OCI-LY7 (cell line): ENCODE measurements at regions not wholly inside any gene's neighbourhood (a gene's known extent, or its start where the extent isn't known, plus 50 kb on each side); places are given as distances from the start of the nearest gene placed in this dataset.

Source experiments
- EZH2phosphoT487 ChIP-seq: fragments of 200-600 bp; sonication (generic); IDR thresholded peaks from 2 replicates; pipeline ENCODE4 v1.6.1; 2018; ENCODE audit warnings: low read depth, borderline replicate concordance, mild to moderate bottlenecking, mixed run types, antibody characterized with exemption, low read length, moderate library complexity, mixed read lengths
- TF ChIP-seq, protein P1 (sequence below): fragments of 200-600 bp; sonication (generic); conservative IDR thresholded peaks from 2 replicates; pipeline ENCODE4 v1.5.1; 2014; ENCODE audit warnings: mild to moderate bottlenecking, antibody characterized with exemption, low read length, moderate library complexity, mixed read lengths

DNA sequence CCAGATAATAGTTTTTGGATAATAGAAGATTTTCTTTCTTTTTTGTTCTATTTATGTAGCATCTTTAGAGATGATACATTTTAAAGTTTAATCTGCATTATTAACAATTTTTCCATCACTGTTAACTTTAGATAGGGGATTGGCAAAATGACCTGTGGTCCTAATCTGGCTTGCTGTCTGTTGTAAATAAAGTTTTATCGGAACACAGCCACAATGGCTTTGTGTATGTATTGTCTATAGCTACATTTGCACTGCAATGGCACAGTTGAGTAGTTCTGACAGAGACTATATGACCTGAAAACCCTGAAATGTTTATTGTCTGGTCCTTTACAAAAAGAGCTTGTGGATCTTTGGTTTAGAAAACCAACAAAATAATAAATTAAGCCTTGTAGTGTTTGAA is 97.0 kb upstream of the CERS6 start:
- TF ChIP-seq, protein P1, sequence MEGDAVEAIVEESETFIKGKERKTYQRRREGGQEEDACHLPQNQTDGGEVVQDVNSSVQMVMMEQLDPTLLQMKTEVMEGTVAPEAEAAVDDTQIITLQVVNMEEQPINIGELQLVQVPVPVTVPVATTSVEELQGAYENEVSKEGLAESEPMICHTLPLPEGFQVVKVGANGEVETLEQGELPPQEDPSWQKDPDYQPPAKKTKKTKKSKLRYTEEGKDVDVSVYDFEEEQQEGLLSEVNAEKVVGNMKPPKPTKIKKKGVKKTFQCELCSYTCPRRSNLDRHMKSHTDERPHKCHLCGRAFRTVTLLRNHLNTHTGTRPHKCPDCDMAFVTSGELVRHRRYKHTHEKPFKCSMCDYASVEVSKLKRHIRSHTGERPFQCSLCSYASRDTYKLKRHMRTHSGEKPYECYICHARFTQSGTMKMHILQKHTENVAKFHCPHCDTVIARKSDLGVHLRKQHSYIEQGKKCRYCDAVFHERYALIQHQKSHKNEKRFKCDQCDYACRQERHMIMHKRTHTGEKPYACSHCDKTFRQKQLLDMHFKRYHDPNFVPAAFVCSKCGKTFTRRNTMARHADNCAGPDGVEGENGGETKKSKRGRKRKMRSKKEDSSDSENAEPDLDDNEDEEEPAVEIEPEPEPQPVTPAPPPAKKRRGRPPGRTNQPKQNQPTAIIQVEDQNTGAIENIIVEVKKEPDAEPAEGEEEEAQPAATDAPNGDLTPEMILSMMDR: no peak
- TF ChIP-seq EZH2phosphoT487: no peak
